Activated T-helper 17 cell treated with anti-CD3 and anti-CD28 coated beads, Interleukin-2, amount 50 U/mL, for 72 hours (primary cell): ENCODE measurements at regions not wholly inside any gene's neighbourhood (a gene's known extent, or its start where the extent isn't known, plus 50 kb on each side); places are given as distances from the start of the nearest gene placed in this dataset.

Source experiments
- ATAC-seq: fragments of 150-1000 bp; cut with Tn5 transposase; replicated peaks from 2 replicates; pipeline ENCODE4 v1.10.0; 2021; ENCODE audit warnings: mild to moderate bottlenecking, moderate library complexity
- H3K27ac Mint-ChIP-seq: one replicate; pipeline ENCODE4 v1.8.0; 2022; ENCODE audit warnings: mixed read lengths
- H3K27me3 Mint-ChIP-seq: one replicate; pipeline ENCODE4 v1.8.0; 2022; ENCODE audit warnings: mixed read lengths
- H3K36me3 Mint-ChIP-seq: one replicate; pipeline ENCODE4 v1.8.0; 2022; ENCODE audit warnings: low read depth, mild to moderate bottlenecking, mixed read lengths
- H3K4me1 Mint-ChIP-seq: one replicate; pipeline ENCODE4 v1.8.0; 2022; ENCODE audit warnings: mixed read lengths
- H3K4me3 Mint-ChIP-seq: one replicate; pipeline ENCODE4 v1.8.0; 2022; ENCODE audit warnings: mild to moderate bottlenecking, mixed read lengths
- H3K9me3 Mint-ChIP-seq: one replicate; pipeline ENCODE4 v1.8.0; 2022; ENCODE audit warnings: mixed read lengths

DNA sequence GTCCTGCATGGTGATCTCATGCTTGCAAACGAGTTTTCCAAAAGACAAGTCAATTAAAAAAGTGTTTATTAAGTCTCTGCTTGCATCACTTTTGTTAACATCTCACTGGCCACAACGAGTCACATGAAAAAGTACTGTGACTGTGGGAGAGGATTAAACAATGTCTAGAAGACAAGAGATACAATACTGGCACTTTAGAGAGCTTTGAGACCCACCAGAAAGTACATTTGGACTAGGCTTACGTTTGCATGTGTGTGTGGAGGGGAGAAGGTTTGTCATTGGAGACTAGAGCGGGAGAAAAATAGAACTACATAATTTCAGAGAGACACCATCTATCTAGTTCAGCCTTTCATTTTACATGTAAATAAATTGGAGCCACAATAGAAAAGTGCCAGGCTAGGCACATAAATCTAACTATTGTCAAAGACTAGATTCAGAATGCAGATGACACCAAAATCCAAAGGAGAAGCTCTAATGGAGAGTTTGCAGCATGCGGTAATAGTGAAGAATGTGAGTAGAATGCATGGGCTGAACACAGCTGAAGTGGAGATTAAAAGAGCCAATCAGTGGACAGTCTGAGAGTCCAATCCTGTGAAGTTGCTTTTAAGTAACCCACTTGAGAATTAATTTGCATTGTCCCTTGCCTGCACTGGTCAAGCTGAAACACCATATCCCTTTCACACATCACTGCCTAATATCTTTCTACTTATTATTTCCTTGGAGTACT is 977.4 kb upstream of the FAT3 start:
- ATAC-seq = no peak

DNA sequence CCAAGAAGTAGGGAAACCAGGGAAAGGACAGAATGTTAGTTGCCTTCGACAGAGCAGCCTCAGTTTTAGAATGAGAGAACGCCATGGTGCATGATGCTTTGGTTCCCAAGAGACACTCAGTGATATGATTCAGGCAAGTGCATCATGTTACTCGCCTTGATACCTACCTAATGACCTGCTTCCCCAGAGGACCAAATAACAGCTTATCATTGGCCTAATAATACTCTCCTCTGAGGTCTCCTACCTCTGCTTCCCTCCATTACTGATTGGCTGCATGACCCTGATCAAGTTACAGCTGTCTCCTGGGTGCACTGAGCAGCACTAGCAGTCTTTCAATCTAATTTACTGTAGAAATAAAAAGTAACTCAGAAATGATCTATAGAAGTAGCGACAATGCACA is 979.7 kb upstream of the FAT3 start:
- H3K27ac Mint-ChIP-seq = no peak overlapping the region
- H3K9me3 Mint-ChIP-seq = no peaks in the 10 kb centered on the region
- H3K4me3 Mint-ChIP-seq = no peak overlapping the region
- ATAC-seq = no peak
- H3K36me3 Mint-ChIP-seq = no peaks in the 10 kb centered on the region
- no peaks in the 10 kb centered on the region for H3K27me3 Mint-ChIP-seq
- H3K4me1 Mint-ChIP-seq = no peaks in the 10 kb centered on the region

More for the DNA sequence above, 977.4 kb upstream of the FAT3 start:
- H3K9me3 Mint-ChIP-seq = no peaks in the 10 kb centered on the region
- no peak overlapping the region for H3K4me3 Mint-ChIP-seq
- H3K4me1 Mint-ChIP-seq = no peaks in the 10 kb centered on the region
- no peaks in the 10 kb centered on the region for H3K36me3 Mint-ChIP-seq
- H3K27me3 Mint-ChIP-seq = no peaks in the 10 kb centered on the region
- no peak overlapping the region for H3K27ac Mint-ChIP-seq

DNA sequence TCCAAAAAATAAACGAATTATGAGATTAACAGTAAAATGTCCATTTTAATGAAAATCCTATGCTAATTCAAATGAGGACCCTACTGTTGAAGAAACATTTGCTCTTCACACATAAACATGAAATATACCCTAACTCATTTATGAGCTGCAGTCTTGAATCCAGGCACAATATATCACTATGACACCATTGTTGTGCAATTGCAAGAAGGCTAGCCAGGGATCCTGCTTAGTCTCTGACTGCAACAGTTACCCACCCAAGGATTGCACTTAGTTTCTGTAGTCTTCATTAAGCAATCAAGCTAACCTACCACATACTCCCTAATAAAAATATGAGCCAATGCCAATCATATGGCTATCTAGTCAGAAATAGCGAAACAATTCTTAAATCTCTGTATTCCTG is 981.0 kb upstream of the FAT3 start:
- H3K4me1 Mint-ChIP-seq = no peaks in the 10 kb centered on the region
- no peaks in the 10 kb centered on the region for H3K9me3 Mint-ChIP-seq
- no peaks in the 10 kb centered on the region for H3K27me3 Mint-ChIP-seq
- H3K4me3 Mint-ChIP-seq = no peak overlapping the region
- no peaks in the 10 kb centered on the region for H3K36me3 Mint-ChIP-seq
- ATAC-seq = no peak
- H3K27ac Mint-ChIP-seq = no peak overlapping the region

DNA sequence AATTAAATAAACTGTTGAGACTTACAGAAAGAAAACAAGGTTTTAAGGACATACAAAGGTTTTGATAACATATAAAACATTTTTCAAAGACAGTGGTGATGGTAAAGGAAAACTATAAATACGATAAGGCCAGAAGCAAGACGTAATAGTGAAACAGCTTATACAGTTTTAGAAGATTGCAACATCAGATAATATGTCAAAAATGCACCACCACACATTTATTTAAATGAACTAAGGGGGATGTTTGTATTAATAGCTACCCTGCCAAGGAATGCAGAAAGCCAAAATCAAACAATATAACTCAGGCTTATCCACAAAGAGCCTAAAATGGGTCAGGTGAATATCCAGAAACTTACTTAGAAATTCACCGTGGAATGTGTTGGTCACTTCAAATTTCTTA is 981.6 kb upstream of the FAT3 start:
- Mint-ChIP-seq H3K4me1 (no peaks in the 10 kb centered on the region), H3K27ac (no peak overlapping the region), H3K36me3 (no peaks in the 10 kb centered on the region), H3K9me3 (no peaks in the 10 kb centered on the region), H3K4me3 (no peak overlapping the region), H3K27me3 (no peaks in the 10 kb centered on the region)
- ATAC-seq = no peak

DNA sequence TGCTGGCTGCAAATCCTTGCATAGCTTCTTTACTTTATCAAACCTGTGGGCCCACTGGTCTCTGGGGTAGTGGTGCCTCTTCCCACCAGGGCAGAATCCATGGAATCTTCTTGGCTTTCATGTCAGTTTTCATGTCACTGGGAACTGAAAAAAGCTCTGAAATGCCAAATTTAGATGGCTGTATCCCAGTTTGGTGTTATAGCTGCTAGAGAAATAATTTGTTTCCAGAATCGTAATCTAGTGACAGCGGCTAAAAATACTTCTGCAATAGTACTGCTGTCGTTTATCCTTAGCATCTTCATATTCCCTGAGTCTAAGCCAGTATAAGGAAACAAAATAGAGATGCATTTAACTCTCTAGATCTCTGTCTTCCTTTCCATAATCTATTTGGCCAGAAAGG is 983.4 kb upstream of the FAT3 start:
- Mint-ChIP-seq H3K4me1 (no peaks in the 10 kb centered on the region), H3K4me3 (no peak overlapping the region), H3K27me3 (no peaks in the 10 kb centered on the region), H3K36me3 (no peaks in the 10 kb centered on the region), H3K27ac (no peak overlapping the region), H3K9me3 (peaks cover under 1% of the 10 kb centered on the region)
- ATAC-seq = no peak

DNA sequence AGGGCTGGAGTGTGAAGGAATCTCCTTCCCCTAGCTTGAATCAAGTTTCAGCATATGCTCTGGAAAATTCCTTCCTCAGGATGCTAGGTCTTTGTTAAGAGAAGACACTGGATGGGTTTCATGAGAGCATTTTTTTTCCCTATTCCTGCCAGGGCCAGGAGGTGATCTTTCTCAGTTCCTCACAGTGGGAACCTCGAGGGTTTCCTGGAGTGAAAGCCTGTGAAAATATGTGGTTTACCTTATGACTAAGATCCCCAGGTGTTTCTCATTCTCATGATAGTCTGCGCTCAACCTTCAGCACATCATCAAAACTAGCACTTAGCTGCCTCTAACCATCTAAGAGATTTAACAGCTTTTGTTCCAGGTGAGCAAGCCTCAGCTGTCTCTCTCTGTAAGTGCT is 985.3 kb upstream of the FAT3 start:
- no peaks in the 10 kb centered on the region for H3K36me3 Mint-ChIP-seq
- peaks cover 4% of the 10 kb centered on the region for H3K9me3 Mint-ChIP-seq
- H3K27ac Mint-ChIP-seq = no peak overlapping the region
- no peak for ATAC-seq
- H3K27me3 Mint-ChIP-seq = no peaks in the 10 kb centered on the region
- no peak overlapping the region for H3K4me3 Mint-ChIP-seq
- H3K4me1 Mint-ChIP-seq = no peaks in the 10 kb centered on the region

DNA sequence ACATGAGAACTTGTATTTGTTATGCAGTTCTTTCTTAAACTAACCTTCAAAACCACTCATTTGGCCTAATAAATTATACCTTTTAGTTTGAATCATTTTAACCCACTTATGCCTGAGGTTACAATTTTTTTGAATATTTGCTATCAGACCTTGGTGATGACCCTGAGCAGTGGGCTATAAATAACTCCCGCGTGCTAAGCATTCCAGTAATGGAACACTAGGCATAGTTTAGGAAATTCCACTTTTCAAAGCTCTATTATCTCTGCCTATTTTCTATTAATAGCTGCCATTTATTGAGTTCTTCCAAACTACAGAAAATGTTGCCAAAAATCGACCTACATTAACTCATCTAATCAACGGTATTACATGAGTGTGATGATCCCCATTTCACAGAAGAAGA is 993.4 kb upstream of the FAT3 start:
- no peak for ATAC-seq
- Mint-ChIP-seq H3K27ac (no peak overlapping the region), H3K4me1 (no peaks in the 10 kb centered on the region), H3K9me3 (peaks cover 7% of the 10 kb centered on the region), H3K4me3 (no peak overlapping the region), H3K27me3 (no peaks in the 10 kb centered on the region), H3K36me3 (no peaks in the 10 kb centered on the region)

DNA sequence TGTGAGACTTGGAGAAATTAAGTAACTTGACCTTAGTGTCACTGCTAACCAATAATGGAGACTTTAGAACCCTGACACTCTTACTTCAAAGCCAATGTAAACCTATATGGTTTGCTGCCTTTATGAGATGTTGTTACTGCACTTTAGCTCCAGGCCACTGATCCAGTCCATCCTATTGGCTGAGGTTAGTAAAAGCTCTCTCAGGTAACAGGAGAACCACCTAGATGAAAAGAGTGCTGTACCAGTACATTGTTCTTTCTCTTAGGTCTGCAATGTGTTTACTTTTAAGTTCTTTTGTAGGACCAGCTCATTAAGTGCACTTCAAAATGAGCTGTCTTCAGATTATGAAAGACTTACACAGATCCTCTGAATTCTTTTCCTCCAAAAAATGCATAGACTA is 994.0 kb upstream of the FAT3 start:
- Mint-ChIP-seq H3K4me1 (no peaks in the 10 kb centered on the region), H3K27ac (no peak overlapping the region), H3K9me3 (peaks cover 3% of the 10 kb centered on the region), H3K36me3 (no peaks in the 10 kb centered on the region), H3K27me3 (no peaks in the 10 kb centered on the region), H3K4me3 (no peak overlapping the region)
- ATAC-seq = no peak

DNA sequence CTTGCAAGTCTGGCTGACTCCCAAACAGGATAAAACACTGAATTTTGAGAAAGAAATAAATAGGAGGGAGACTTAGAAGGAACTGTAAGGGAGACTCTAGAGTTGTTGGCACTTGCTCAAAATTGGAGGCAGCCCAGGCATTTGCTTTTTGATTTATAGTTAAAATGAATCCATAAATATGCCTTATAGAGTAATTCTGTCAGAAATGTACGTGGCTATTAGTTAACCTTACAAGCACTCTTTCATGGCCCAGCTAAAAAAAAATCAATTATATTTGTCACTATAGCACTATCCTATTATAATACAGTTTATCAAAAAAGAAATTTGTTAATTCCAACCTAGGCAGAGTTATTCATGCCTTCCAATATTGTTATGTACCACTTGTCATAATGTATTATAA is 1000.0 kb upstream of the CHORDC1 start:
- peaks cover 9% of the 10 kb centered on the region for H3K9me3 Mint-ChIP-seq
- H3K27ac Mint-ChIP-seq = no peak overlapping the region
- H3K4me3 Mint-ChIP-seq = no peak overlapping the region
- H3K4me1 Mint-ChIP-seq = no peaks in the 10 kb centered on the region
- ATAC-seq = no peak
- H3K36me3 Mint-ChIP-seq = no peaks in the 10 kb centered on the region
- H3K27me3 Mint-ChIP-seq = no peaks in the 10 kb centered on the region

DNA sequence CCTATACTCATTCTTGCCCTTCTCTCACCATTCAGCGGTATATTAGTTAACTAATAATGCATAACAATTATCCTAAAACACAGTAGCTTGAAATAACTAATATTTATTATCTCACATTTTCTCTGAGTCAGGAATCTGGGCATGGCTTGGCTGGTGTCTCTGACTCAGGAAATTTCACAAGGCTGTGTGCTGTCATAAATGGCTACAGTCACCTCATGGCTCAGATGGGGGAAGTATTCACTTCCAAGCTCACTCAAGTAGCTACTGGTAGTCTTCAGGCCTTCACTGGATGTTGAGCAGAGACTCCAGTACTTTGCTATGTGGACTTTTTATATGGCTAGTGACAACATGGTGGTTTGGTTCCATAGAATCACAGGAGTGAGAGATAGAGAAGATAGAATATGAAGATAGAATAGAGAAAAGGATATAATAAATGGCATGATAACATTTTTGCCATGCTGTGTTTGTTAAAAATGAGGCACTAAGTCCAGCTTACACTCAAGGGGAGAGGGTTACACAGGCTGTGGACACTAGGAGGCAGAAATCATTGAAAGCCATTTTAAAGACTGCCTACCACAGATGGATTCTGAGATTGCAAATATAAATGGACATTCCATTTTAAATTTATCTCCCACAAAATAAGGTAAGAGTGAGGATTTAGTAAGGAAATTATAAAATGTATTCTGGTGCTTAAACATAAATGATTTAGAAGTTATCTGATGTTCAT is 997.8 kb upstream of the CHORDC1 start:
- ATAC-seq = no peak
- Mint-ChIP-seq H3K27ac (no peak overlapping the region), H3K9me3 (peaks cover 9% of the 10 kb centered on the region), H3K36me3 (no peaks in the 10 kb centered on the region), H3K27me3 (no peaks in the 10 kb centered on the region), H3K4me3 (no peak overlapping the region), H3K4me1 (no peaks in the 10 kb centered on the region)

DNA sequence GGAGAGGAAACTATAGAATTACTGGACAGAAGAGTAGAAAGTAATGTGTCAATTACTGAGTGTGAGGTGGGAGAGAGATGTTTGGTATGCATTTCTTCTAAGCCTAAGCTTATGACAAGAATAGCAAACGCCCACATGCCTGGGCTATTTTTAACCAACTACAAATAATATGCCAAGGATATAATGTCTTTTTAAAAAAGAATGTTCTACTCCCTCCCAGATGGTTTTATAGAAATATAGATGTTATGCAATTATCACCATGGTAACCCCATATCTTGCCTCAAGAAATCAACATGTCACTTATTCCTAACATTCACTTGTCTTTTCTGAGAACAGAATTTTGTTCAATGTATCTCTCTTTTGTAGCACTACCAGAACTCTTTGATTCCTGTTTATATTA is 996.7 kb upstream of the CHORDC1 start:
- H3K36me3 Mint-ChIP-seq = no peaks in the 10 kb centered on the region
- no peak for ATAC-seq
- H3K27ac Mint-ChIP-seq = no peak overlapping the region
- H3K9me3 Mint-ChIP-seq = peaks cover 8% of the 10 kb centered on the region
- H3K4me3 Mint-ChIP-seq = no peak overlapping the region
- H3K4me1 Mint-ChIP-seq = no peaks in the 10 kb centered on the region
- no peaks in the 10 kb centered on the region for H3K27me3 Mint-ChIP-seq

DNA sequence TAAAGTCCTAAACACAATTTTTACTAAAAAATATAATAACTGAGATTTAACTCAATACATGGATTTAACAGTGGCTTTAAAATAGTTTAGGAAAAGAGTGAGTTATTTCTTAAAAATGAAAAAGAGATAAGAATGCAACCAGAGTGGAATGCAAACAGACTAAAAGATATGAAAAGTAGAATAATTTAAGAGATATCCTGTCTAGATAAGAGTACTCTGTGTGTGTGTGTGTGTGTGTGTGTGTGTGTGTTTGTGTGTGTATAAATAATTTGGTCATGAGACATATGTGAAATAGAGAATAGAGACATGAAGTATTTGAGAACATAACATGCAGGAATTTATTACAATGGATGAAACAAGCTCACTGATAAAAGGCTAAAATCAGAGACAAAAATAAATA is 986.9 kb upstream of the CHORDC1 start:
- ATAC-seq = no peak
- Mint-ChIP-seq H3K9me3 (peaks cover 3% of the 10 kb centered on the region), H3K4me3 (no peak overlapping the region), H3K27ac (no peak overlapping the region), H3K36me3 (no peaks in the 10 kb centered on the region), H3K4me1 (no peaks in the 10 kb centered on the region), H3K27me3 (no peaks in the 10 kb centered on the region)

DNA sequence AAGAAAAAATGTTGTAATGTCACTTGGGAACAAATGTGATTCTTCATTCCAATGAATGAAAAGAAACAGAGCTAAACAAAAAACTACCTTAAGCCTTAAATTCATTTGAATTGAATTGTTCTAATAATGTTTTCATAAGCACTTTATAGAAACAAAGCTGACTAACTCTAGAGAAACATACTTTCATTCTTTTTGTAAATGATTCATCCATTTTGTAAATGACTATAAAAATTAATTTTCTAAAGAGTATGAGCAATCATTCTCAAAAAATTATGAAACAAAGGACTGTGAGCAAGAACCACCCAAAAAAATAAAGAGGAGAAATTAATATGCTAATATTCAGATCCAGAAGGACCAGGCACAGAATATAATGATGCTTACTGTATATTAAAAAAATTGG is 986.5 kb upstream of the CHORDC1 start:
- H3K27ac Mint-ChIP-seq = no peak overlapping the region
- no peaks in the 10 kb centered on the region for H3K4me1 Mint-ChIP-seq
- ATAC-seq = no peak
- H3K36me3 Mint-ChIP-seq = no peaks in the 10 kb centered on the region
- no peaks in the 10 kb centered on the region for H3K27me3 Mint-ChIP-seq
- no peak overlapping the region for H3K4me3 Mint-ChIP-seq
- H3K9me3 Mint-ChIP-seq = peaks cover 3% of the 10 kb centered on the region

DNA sequence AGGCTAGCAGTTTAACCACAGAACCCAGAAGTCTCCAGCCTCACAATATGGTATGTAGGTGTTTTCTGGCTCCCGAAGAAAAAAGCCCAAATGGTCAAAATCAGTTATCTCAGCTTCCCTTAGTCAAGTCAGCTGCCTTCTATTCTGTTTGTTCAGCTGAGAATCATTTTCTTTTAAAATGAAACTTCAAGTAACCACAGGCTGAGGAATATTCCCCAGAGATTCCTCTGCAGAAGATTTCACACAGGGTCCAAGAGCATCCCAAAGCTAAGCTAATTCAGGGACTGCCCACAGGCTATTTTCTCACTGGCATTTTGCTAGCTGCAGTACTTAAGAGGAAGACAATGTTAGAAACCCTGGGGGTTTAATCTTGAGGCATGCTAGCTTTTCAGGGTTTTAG is 977.0 kb upstream of the CHORDC1 start:
- Mint-ChIP-seq H3K27me3 (no peaks in the 10 kb centered on the region), H3K9me3 (peaks cover 4% of the 10 kb centered on the region), H3K4me1 (no peaks in the 10 kb centered on the region)

DNA sequence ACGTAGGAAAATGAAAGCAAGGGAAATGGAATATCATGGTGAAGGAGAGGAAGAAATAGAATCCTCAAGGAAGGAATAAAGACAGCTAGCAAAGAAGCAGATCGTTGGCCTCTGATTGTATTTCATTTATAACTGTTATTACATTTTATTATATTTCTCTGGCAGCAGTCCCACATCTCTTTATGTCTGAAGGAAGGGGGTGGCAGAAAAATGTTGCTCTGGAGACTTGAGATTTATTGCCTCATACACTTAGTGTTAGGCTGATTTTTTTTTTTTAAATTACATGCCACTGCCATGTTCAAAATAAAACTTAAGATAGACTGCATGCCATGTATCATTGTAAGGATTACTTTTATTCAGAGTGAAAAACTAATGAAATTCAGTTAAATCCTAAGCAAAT is 971.7 kb upstream of the CHORDC1 start:
- H3K4me1 Mint-ChIP-seq = no peaks in the 10 kb centered on the region
- no peak overlapping the region for H3K27ac Mint-ChIP-seq
- H3K4me3 Mint-ChIP-seq = no peak overlapping the region
- H3K9me3 Mint-ChIP-seq = no peaks in the 10 kb centered on the region
- H3K36me3 Mint-ChIP-seq = no peaks in the 10 kb centered on the region
- ATAC-seq = no peak
- H3K27me3 Mint-ChIP-seq = no peaks in the 10 kb centered on the region

More for the DNA sequence above, 977.0 kb upstream of the CHORDC1 start:
- no peak for ATAC-seq
- Mint-ChIP-seq H3K36me3 (no peaks in the 10 kb centered on the region), H3K27ac (no peak overlapping the region), H3K4me3 (no peak overlapping the region)
